ENCODE measurements at regions not wholly inside any gene's neighbourhood (a gene's known extent, or its start where the extent isn't known, plus 50 kb on each side); places are given as distances from the start of the nearest gene placed in this dataset.

DNA sequence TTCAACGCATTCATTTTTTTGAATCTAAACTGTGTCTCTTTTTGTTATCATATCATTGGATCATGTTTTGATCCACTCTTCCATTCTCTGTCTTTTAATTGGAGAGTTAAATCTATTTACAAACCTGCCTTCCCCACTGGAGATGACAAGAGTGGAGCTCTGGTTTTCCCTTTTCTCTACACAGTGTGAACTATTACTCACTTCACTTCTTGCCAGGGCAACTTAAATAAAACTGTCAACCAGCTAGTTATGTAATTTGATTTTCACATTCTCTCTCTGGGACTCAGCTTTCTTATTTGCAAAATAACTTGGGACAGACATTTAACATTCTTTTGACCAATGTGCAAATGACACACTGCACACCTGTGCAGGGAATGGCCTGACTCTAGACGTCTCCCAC is 230.8 kb upstream of the CST7 start:
- DNase-seq, result no peak

DNA sequence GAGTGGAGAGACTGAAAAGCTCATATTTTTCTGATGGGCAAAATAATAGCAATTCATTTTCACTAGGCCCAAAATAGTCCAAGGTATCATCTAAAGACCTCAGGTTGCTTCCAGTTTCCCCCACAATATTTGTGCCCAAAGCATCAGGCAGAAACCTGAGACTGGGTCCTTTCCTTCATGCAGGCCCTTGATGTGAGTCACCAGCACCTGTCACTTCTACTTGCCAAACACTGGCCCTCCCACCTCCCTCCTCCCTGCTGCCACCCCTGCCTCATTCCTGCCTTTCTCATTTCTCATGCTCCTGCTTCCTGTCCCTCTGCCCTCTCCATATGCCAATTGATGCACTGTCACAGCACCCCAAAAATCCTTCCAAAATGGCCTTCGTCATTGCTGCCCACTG is 230.4 kb upstream of the CST7 start:
- DNase-seq, result no peak

GRCh38 chr20:24720957-24721356 is 228.1 kb upstream of the CST7 start:
- no peak for DNase-seq

DNA sequence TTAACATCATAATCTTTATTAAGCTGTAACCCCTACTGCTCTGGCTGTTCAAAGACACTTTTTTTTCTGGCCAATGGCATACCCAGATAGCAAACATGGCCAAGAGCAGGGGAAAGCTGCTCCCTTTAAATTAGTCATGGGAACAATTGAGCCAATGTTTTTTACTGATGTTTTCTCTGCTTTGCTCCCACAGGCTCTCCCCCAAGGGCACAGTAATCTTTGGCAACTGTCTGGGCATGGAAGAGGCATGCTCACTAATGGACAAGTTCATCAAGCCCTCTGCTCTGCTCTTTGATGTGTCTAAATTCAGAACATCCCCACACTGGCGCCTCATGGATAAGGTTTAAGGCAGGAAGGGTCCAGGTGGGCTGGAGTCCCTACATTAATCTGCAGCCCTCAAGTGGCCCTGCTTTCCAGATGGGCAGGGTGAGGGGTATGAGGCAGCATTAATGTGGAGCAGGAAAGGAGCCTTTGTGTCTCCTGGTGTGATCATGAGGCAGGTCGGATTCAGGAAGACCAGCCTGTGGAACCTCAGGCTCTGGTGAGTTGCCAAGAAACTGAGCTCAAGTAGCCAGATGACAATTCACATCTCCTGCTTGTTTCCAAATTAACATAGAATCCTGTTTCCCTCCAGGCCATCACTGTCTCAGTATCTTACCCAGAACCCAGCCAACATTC is 227.0 kb upstream of the CST7 start:
- no peak for DNase-seq

GRCh38 chr20:24722586-24722985 is 226.5 kb upstream of the CST7 start:
- DNase-seq, result no peak

GRCh38 chr20:24723186-24723585 is 225.9 kb upstream of the CST7 start:
- DNase-seq, result no peak

- DNase-seq, result no peak
These were observed 225.3 kb upstream of the CST7 start for GRCh38 chr20:24723647-24724352.

DNA sequence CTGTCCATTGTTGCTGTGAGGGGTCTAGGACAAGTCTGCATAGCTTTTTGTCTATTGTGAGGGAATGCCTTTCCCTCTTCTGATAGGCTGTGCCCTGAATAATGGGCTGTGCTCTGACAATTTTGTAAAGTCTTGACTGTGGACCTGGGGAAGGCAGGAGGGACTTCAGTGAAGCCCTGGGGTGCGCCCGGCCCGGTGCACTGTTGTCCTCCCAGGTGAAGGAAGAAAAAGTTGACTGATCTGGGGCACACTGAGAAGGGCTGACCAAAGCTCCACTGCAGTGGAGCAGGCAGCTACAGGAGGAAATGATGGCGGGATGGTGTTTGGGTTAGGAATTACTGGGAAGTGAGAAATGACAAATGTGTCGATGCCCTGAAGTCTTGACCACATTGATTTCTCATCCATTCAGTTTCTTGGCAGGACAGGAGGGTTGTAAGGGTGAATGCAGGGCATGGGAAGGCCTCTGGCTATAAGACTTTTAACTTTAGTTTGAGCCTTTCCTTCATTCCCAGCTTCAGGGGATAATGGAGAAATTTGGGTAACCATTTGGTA is 224.0 kb upstream of the CST7 start:
- no peak for DNase-seq

DNA sequence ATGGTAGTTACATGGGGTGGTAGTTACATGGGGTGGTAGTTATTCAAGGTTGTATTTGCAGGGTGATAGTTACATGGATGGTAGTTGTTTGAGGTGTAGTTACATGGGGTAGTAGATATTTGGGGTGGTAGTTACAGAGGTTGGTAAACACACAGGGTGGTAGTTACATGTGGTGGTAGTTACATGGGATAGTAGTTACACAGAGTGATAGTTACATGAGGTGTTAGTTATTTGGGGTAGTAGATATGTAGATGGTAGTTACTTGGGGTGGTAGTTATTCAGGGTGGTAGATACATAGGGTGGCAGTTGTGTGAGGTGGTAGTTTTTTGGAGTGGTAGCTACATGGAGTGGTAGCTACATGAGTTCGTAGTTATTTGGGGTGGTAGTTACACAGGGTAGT is 221.3 kb upstream of the CST7 start:
- no peak for DNase-seq

GRCh38 chr20:24729896-24730605 is 219.0 kb upstream of the CST7 start:
- DNase-seq, result no peak

DNA sequence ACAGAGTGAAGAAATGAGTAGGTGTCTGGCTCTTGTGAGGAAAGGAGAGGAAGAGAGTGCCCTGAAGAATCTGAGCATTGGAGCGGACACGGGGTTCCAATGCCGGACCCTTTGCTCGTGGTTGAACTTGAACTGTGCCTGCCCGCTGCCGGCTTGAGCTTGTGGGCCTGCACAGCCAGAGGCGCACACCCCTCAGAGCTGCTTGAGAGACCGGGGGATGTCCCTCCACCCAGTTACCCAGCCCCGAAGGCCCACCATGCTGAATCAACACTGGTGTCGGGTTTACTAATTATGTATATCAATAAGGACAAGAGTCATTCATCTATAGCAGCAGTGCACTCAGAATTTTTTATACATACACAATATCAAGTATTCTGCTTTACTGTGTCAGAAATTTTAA is 218.3 kb upstream of the CST7 start:
- no peak for DNase-seq

DNA sequence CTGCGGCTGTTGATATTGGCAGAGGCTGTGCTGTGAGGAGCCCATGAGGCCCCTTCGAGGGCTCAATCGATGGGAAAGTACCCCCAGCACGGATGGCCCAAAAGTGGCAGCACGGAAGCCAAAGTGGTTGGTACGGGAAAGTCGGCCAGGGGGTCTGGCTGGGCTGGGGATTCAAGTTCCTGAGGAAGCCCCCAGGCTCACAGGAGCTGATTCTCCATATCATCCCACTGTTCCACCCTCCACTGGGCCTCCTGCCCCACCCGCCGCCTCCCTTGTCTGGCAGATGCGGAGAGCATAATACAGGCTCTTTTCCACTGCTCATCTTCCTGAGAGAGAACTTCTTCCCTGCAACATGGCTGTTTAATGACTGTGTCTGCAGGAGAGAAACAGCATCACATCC is 217.8 kb upstream of the CST7 start:
- DNase-seq, result no peak

DNA sequence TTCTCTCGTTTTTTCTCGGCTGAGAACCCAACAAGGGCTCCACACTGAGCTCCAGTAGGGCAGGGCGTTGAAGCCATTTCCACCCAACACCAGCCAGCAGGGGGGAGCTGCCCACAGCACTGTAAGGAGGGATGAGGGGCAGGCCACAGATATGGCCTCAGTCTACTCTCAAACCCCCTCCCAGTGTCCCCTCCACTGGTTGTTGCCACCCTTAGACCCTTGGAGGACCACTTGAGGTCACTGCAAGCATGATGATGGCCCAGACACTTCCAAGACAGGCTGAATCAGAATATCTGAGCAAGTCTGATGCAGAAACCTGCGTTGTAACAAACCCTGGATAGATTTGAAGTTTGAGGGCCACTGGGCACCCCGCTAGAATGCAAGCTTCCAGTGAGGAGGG is 217.0 kb upstream of the CST7 start:
- DNase-seq, result no peak

GRCh38 chr20:24732599-24732998 is 216.5 kb upstream of the CST7 start:
- DNase-seq, result no peak

DNA sequence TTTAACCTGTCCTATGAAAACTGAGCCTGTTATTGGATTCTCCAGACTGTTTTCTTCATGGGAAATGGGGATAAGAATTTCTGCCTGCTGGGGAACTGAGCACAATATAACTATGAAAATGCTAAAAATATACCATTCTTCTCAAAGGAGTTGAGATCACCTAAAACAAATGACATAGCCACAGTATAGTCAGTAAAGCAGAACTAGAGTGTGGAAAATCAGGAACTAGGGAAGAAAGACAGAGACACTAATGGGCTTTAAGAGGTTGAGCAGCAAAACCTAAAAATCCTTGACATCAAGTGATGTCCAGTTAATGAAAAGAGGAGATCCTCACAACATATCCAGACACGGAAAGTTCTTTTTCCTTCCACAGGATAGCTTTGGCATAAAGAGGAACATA is 215.7 kb upstream of the CST7 start:
- no peak for DNase-seq

GRCh38 chr20:24734139-24734538 is 214.9 kb upstream of the CST7 start:
- no peak for DNase-seq

- no peak for DNase-seq
These were observed 213.8 kb upstream of the CST7 start for GRCh38 chr20:24735263-24735662.

- no peak for DNase-seq
These were observed 212.8 kb upstream of the CST7 start for GRCh38 chr20:24736131-24736843.

DNA sequence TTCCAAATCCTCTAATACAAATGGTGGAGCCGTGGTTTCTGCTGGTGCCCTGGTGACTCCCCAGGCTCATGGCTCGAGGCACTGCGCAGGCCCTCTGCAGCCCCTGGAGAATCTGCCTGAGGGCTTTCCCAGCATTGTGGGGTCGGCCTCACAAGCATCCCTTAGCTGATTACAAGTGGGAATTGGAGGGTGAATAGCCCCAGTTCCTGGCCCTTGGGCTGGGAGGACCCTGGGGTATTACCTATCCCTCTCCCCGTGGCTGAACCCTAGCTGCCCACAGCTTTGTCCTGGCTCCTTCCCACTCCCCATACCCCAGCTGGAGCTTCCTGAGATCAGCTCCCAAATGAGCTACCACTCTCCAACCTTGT is 212.2 kb upstream of the CST7 start:
- DNase-seq, result no peak

- DNase-seq, result no peak
These were observed 211.7 kb upstream of the CST7 start for GRCh38 chr20:24737212-24737850.

DNA sequence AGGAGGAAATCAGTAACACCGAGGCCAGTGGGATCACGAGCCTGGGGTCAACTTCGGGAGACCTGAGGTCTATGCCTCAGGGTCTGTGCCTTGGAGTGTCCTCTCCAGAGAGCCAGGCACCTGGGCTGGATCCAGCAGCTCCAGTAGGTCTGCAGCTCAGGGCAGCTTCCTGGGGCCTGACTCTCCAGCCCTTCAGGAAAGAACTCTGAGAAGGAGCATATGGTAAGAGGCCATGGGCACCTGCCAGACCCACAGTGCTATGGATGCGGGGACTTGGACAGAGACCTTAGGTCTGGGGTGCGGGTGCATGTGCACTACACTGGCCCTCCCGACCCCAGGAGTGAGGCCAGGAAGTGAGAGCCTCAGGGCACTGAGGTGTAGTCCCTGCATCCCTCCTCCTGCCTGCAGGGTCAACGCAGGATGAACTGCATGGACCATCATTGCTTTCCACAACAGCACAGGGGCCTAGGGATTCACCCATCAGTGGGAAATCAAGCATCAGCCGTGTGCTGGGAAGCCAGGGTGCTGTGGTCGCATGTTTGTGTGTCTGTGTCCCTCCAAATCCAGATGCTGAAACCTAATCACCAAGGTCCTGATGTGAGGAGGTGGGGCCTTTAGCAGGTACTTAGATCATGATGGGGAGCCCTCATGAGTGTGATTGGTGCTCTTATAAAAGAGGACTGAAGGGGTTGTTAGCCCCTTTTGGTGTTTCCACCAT is 210.9 kb upstream of the CST7 start:
- no peak for DNase-seq

- DNase-seq, result no peak
These were observed 210.0 kb upstream of the CST7 start for GRCh38 chr20:24738981-24739633.

Data from eye (tissue), 1 donor.